Peyer's patch (tissue), 4 donors: ENCODE measurements at regions not wholly inside any gene's neighbourhood (a gene's known extent, or its start where the extent isn't known, plus 50 kb on each side); places are given as distances from the start of the nearest gene placed in this dataset.

ENCODE experiments used
- POLR2A ChIP-seq, 2 donors: fragments of 450-650 bp; IDR thresholded peaks; one replicate each; pipeline ENCODE4 v1.5.1; 2017; ENCODE audit warnings: antibody characterized with exemption in 2 of 2, mild to moderate bottlenecking in 2 of 2, moderate library complexity in 2 of 2
- TF ChIP-seq, protein P1 (sequence below), 6 experiments: fragments of 450-650 bp in 4 of 6; fragments of 200-600 bp in 2 of 6; sonication (generic) in 1 of 6; IDR thresholded peaks; one replicate each; pipeline ENCODE4 v1.5.1; 2017 to 2019; ENCODE audit warnings: antibody characterized with exemption in 6 of 6, mild to moderate bottlenecking in 3 of 6, moderate library complexity in 1 of 6

DNA sequence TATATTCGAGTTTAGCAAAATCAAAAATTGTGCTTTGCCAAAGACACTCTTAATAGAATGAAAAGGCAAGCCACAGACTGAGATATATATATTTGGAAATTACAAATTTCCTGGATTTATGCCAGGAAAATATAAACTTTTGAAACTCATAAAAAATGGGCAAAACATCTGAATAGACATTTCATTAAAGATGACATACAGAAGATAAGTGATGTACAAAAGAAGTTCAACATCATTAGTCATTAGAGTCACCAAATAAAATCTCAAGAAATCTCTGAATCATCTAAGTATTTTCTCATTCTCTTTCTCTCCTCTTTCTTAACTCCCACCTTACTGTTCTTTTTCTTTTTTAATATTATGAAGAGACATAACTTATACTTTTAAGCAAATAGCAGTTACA, 921.1 kb downstream of the DSC3 start:
- no peak for TF ChIP-seq POLR2A (IDR thresholded peaks at IDR 0.05)
- TF ChIP-seq, protein P1, sequence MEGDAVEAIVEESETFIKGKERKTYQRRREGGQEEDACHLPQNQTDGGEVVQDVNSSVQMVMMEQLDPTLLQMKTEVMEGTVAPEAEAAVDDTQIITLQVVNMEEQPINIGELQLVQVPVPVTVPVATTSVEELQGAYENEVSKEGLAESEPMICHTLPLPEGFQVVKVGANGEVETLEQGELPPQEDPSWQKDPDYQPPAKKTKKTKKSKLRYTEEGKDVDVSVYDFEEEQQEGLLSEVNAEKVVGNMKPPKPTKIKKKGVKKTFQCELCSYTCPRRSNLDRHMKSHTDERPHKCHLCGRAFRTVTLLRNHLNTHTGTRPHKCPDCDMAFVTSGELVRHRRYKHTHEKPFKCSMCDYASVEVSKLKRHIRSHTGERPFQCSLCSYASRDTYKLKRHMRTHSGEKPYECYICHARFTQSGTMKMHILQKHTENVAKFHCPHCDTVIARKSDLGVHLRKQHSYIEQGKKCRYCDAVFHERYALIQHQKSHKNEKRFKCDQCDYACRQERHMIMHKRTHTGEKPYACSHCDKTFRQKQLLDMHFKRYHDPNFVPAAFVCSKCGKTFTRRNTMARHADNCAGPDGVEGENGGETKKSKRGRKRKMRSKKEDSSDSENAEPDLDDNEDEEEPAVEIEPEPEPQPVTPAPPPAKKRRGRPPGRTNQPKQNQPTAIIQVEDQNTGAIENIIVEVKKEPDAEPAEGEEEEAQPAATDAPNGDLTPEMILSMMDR (IDR thresholded peaks at IDR 0.05) = no peak
